NCI-H1092 treated with DMSO at 0.1 percent for 48 hours (cell line): ENCODE measurements at regions not wholly inside any gene's neighbourhood (a gene's known extent, or its start where the extent isn't known, plus 50 kb on each side); places are given as distances from the start of the nearest gene placed in this dataset.

Experiments
- DNase-seq: peaks from one replicate; lab custom pipeline; 2025; lab: John Stamatoyannopoulos, UW

- no peak for DNase-seq
Observed at GRCh38 chr2:146227152-146228019, 1617.4 kb upstream of the ACVR2A start.

- DNase-seq: no peak
Observed at GRCh38 chr2:146226077-146226476, 1618.8 kb upstream of the ACVR2A start.

GRCh38 chr2:146221826-146222225, 1623.0 kb upstream of the ACVR2A start:
- no peak for DNase-seq

- DNase-seq: no peak
Observed at GRCh38 chr2:146220957-146221356, 1623.9 kb upstream of the ACVR2A start.

- no peak for DNase-seq
Observed at GRCh38 chr2:146214394-146214929, 1630.4 kb upstream of the ACVR2A start.

GRCh38 chr2:146213674-146214073, 1631.2 kb upstream of the ACVR2A start:
- DNase-seq: no peak

GRCh38 chr2:146212602-146213001, 1632.2 kb upstream of the ACVR2A start:
- DNase-seq: no peak

GRCh38 chr2:146209842-146210275, 1635.0 kb upstream of the ACVR2A start:
- DNase-seq: no peak

- DNase-seq: no peak
Observed at GRCh38 chr2:146207901-146208300, 1636.9 kb upstream of the ACVR2A start.

- DNase-seq: no peak
Observed at GRCh38 chr2:146207417-146207816, 1637.4 kb upstream of the ACVR2A start.

- no peak for DNase-seq
Observed at GRCh38 chr2:146203064-146203624, 1641.7 kb upstream of the ACVR2A start.

- DNase-seq: no peak
Observed at GRCh38 chr2:146193619-146194018, 1651.2 kb upstream of the ACVR2A start.

GRCh38 chr2:146189541-146189940, 1655.3 kb upstream of the ACVR2A start:
- DNase-seq: no peak

GRCh38 chr2:146173934-146174333, 1654.0 kb upstream of the ZEB2 start:
- DNase-seq: no peak

- no peak for DNase-seq
Observed at GRCh38 chr2:146161256-146161882, 1641.5 kb upstream of the ZEB2 start.

- no peak for DNase-seq
Observed at GRCh38 chr2:146158072-146158674, 1638.3 kb upstream of the ZEB2 start.

GRCh38 chr2:146147448-146148012, 1627.6 kb upstream of the ZEB2 start:
- no peak for DNase-seq

GRCh38 chr2:146143971-146144370, 1624.1 kb upstream of the ZEB2 start:
- DNase-seq: no peak

- DNase-seq: no peak
Observed at GRCh38 chr2:146138820-146139219, 1618.9 kb upstream of the ZEB2 start.

- DNase-seq: no peak
Observed at GRCh38 chr2:146135245-146135644, 1615.3 kb upstream of the ZEB2 start.

- DNase-seq: no peak
Observed at GRCh38 chr2:146131785-146132184, 1611.9 kb upstream of the ZEB2 start.

GRCh38 chr2:146131048-146131447, 1611.1 kb upstream of the ZEB2 start:
- DNase-seq: no peak
